H1 (cell line): ENCODE measurements at regions not wholly inside any gene's neighbourhood (a gene's known extent, or its start where the extent isn't known, plus 50 kb on each side); places are given as distances from the start of the nearest gene placed in this dataset.

Experiments used
- CREB1 ChIP-seq: IDR thresholded peaks from 2 replicates; pipeline ENCODE4 v1.6.1; 2012; ENCODE audit warnings: inconsistent platforms
- HDAC2 ChIP-seq, 2 experiments: fragments of 300-600 bp in 1 of 2; sonication (generic) in 1 of 2; IDR thresholded peaks; 2 replicates each; pipeline ENCODE4 v1.6.1; 2011 to 2012; ENCODE audit warnings: low read depth in 2 of 2, low read length in 2 of 2, mild to moderate bottlenecking in 2 of 2, moderate library complexity in 2 of 2, borderline replicate concordance in 1 of 2, inconsistent platforms in 1 of 2
- TF ChIP-seq, protein P1 (sequence below): IDR thresholded peaks from 2 replicates; pipeline ENCODE4 v1.6.1; 2011; ENCODE audit warnings: low read depth, mild to moderate bottlenecking, low read length; ENCODE audit not compliant: insufficient read depth

DNA sequence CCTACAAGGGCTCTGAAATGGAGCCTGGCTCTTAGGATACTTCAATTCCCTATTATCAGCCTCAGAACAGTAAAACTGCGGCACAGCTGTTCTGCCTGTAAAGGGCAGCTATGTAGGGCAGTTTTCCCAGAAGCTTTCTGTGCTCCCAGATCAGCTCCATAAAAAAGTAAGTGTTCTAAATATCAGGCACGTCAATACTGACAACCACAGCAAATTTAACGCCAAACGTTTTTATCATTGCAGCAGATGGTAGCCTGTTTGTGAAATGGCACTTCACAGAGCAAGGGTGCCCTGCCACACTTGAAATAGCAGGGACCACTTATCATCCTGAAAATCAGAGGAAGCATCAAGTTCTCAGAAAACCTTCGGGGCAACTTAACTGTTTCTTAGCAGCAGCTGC is 54.8 kb upstream of the PTHLH start (continued):
- TF ChIP-seq, protein P1, sequence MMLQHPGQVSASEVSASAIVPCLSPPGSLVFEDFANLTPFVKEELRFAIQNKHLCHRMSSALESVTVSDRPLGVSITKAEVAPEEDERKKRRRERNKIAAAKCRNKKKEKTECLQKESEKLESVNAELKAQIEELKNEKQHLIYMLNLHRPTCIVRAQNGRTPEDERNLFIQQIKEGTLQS, result no peak
- no peak for TF ChIP-seq HDAC2 (IDR thresholded peaks at IDR 0.05; ENCODE audit: borderline replicate concordance in 1 of 2, low read depth in 2 of 2, low read length in 2 of 2)
- no peak for TF ChIP-seq CREB1
